Esophagus muscularis mucosa (tissue), 4 donors: ENCODE measurements at regions not wholly inside any gene's neighbourhood (a gene's known extent, or its start where the extent isn't known, plus 50 kb on each side); places are given as distances from the start of the nearest gene placed in this dataset.

ENCODE experiments used
- DNase-seq: peaks from one replicate; pipeline ENCODE4 v3.0.0-alpha.2; 2017; ENCODE audit errors: extremely low spot score
- H3K27ac ChIP-seq, 4 donors: fragments of 200-600 bp; sonication (generic); replicated peaks in 1 of 4; 1 replicate in 3 of 4; 2 replicates in 1 of 4; pipeline ENCODE4 v1.5.1; 2016 to 2019; ENCODE audit warnings: mild to moderate bottlenecking in 1 of 4
- H3K27me3 ChIP-seq, 4 donors: fragments of 200-600 bp; sonication (generic); one replicate each; pipeline versions ENCODE4 v1.5.1 to v1.6.0; 2016 to 2019
- H3K36me3 ChIP-seq, 4 donors: fragments of 200-600 bp; sonication (generic); one replicate each; pipeline ENCODE4 v1.5.1; 2016 to 2019
- H3K4me1 ChIP-seq, 4 donors: fragments of 200-600 bp; sonication (generic); one replicate each; pipeline ENCODE4 v1.5.1; 2016 to 2019
- H3K4me3 ChIP-seq, 4 donors: fragments of 200-600 bp; sonication (generic); 1 replicate in 2 of 4; 2 replicates in 2 of 4; pipeline ENCODE4 v1.5.1; 2016 to 2019; ENCODE audit warnings: mild to moderate bottlenecking in 4 of 4, moderate library complexity in 1 of 4
- H3K9me3 ChIP-seq, 4 donors: fragments of 200-600 bp; sonication (generic); 1 replicate in 3 of 4; 2 replicates in 1 of 4; pipeline ENCODE4 v1.5.1; 2016 to 2019
- EP300 ChIP-seq: sonication (generic); formaldehyde crosslinking; IDR thresholded peaks from one replicate; pipeline ENCODE4 v1.6.1; 2017; ENCODE audit warnings: antibody characterized with exemption
- POLR2A ChIP-seq: fragments of 450-650 bp; IDR thresholded peaks from one replicate; pipeline ENCODE4 v1.6.1; 2017; ENCODE audit warnings: antibody characterized with exemption, moderate library complexity, mild to moderate bottlenecking, low read depth
- POLR2AphosphoS5 ChIP-seq, 2 donors: sonication (generic); formaldehyde crosslinking; IDR thresholded peaks; one replicate each; pipeline ENCODE4 v1.6.1; 2017; ENCODE audit warnings: antibody characterized with exemption in 2 of 2
- WGBS: methylation state at CpG from one replicate; pipeline ENCODE4 v1.1.5; 2018; 5-methylcytosine and 5-hydroxymethylcytosine counted together
- intact Hi-C: fragments of 100-400 bp; cut with DNase I; formaldehyde crosslinking; loops from one replicate; pipeline ENCODE4 v1.15.1; 2023
- TF ChIP-seq, protein P1 (sequence below), 3 experiments: fragments of 200-600 bp in 2 of 3; fragments of 450-650 bp in 1 of 3; sonication (generic) in 2 of 3; IDR thresholded peaks; one replicate each; pipeline ENCODE4 v1.5.1; 2017 to 2019; ENCODE audit warnings: antibody characterized with exemption in 3 of 3, mild to moderate bottlenecking in 2 of 3, moderate library complexity in 1 of 3

DNA sequence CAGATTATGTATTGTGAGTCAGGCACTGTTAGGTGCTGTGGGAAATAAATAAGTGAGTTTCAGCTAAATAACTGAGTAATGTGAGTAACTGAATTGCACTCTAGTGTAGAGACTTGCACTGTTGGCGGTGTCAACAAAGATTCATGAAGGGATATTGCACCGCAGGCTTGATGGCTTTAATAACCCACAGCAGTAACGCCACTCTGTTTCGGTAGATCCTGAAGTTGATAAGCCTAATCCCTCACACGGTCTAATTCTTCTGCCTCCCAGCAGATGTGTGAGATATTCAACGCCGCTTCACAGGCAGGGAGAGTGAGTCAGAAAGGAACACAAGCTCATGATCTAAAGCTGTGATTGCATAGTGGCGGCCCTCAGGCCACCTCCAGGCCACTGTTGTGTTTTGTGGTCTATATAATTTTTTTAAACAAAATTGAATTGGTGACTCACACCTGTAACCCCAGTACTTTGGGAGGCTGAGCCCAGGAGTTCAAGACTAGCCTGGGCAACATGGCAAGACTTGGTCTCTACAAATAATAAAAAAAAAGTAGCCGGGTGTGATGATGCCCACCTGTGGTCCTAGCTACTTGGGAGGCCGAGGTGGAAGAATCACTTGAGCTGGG is 94.3 kb downstream of the LIPG start:
- 82% methylated on average over 10 of the region's 10 CpGs for WGBS
- peaks cover 0 to 19% (median 3%) of the 10 kb centered on the region in 4 donors for H3K4me1 ChIP-seq
- no peak for DNase-seq
- no peaks in the 10 kb centered on the region for H3K36me3 ChIP-seq
- intact Hi-C loops, result no loop called here
- no peaks in the 10 kb centered on the region for H3K27me3 ChIP-seq
- no peak overlapping the region for H3K27ac ChIP-seq
- H3K4me3 ChIP-seq, result no peak overlapping the region
- TF ChIP-seq POLR2AphosphoS5 (IDR thresholded peaks at IDR 0.05) (no peak), POLR2A (no peak), EP300 (no peak)
- TF ChIP-seq, protein P1, sequence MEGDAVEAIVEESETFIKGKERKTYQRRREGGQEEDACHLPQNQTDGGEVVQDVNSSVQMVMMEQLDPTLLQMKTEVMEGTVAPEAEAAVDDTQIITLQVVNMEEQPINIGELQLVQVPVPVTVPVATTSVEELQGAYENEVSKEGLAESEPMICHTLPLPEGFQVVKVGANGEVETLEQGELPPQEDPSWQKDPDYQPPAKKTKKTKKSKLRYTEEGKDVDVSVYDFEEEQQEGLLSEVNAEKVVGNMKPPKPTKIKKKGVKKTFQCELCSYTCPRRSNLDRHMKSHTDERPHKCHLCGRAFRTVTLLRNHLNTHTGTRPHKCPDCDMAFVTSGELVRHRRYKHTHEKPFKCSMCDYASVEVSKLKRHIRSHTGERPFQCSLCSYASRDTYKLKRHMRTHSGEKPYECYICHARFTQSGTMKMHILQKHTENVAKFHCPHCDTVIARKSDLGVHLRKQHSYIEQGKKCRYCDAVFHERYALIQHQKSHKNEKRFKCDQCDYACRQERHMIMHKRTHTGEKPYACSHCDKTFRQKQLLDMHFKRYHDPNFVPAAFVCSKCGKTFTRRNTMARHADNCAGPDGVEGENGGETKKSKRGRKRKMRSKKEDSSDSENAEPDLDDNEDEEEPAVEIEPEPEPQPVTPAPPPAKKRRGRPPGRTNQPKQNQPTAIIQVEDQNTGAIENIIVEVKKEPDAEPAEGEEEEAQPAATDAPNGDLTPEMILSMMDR (IDR thresholded peaks at IDR 0.05), result no peak
- H3K9me3 ChIP-seq, result no peaks in the 10 kb centered on the region

- H3K36me3 ChIP-seq, result no peaks in the 10 kb centered on the region
- peaks cover 0 to 19% (median 3%) of the 10 kb centered on the region in 4 donors for H3K4me1 ChIP-seq
- intact Hi-C loops, result no loop called here
- H3K27me3 ChIP-seq, result no peaks in the 10 kb centered on the region
- no peak overlapping the region for H3K4me3 ChIP-seq
- no peak for DNase-seq
- no peaks in the 10 kb centered on the region for H3K9me3 ChIP-seq
- TF ChIP-seq EP300, result no peak
- TF ChIP-seq POLR2AphosphoS5 (IDR thresholded peaks at IDR 0.05), result no peak
- no peak for TF ChIP-seq POLR2A
- TF ChIP-seq, protein P1 (IDR thresholded peaks at IDR 0.05), result no peak
- H3K27ac ChIP-seq, result no peak overlapping the region
- WGBS, result 95% methylated on average over 13 of the region's 13 CpGs
These were observed 93.6 kb downstream of the LIPG start for GRCh38 chr18:49655266-49656072.

- Histone ChIP-seq H3K36me3 (no peaks in the 10 kb centered on the region), H3K4me1 (peaks cover 0 to 14% (median 3%) of the 10 kb centered on the region in 4 donors), H3K27me3 (no peaks in the 10 kb centered on the region), H3K27ac (no peak overlapping the region), H3K9me3 (no peaks in the 10 kb centered on the region), H3K4me3 (no peak overlapping the region)
- intact Hi-C loops, result no loop called here
- WGBS, result 94% methylated on average over 2 of the region's 2 CpGs
- no peak for DNase-seq
- TF ChIP-seq POLR2AphosphoS5 (IDR thresholded peaks at IDR 0.05), result no peak
- TF ChIP-seq, protein P1 (IDR thresholded peaks at IDR 0.05), result no peak
- no peak for TF ChIP-seq POLR2A
- TF ChIP-seq EP300, result no peak
These were observed 92.5 kb downstream of the LIPG start for GRCh38 chr18:49654347-49654746.

DNA sequence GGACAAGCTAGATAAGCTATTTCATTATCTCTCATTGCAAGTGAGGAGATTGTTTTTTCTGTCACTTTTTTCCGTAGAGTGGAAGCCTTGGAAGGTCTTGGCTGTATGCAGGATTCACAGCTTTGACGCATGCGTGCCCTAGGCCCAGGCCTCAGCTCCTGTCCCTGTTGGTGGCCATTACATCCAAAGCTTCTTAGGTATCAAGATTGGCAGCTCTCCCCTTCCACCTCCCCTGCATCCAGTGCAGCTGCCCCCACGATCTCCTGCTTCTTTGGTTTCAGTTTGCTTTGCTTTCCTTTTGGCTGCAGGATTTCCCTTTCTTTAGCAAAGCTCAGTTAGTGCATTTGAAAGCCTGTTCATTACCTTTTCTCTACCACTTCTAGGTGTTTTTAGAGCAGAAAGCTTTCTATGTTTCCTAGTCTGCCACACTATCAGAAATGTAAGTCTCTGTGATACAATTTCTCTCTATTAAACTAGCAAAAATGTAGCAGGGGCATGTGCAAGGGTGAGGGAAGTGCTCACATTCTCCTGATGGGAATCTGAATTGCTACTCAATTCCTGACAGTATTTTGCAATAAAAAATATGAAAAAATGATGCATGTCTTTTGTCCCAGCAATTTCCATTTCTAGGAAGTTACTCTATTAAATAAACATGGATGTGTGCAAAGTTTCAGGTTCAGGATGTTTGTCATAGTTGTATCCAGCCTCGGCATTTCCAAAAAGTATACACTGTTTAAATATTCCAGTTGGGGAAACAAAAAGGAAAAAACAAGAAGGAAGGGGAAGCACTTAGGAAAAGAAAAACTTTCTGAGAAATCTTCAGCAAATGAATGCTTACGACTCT is 91.2 kb downstream of the LIPG start:
- 69% methylated on average over 6 of the region's 6 CpGs for WGBS
- TF ChIP-seq, protein P1 (IDR thresholded peaks at IDR 0.05), result no peak
- TF ChIP-seq POLR2AphosphoS5 (IDR thresholded peaks at IDR 0.05) (no peak), EP300 (no peak), POLR2A (no peak)
- Histone ChIP-seq H3K4me3 (peak overlapping the region in 1 of 4 donors; percentile 2), H3K36me3 (no peaks in the 10 kb centered on the region), H3K4me1 (peaks cover 0 to 15% (median 5%) of the 10 kb centered on the region in 4 donors), H3K27me3 (no peaks in the 10 kb centered on the region), H3K27ac (peak overlapping the region in 2 of 4 donors; percentile 8 to 27), H3K9me3 (no peaks in the 10 kb centered on the region)
- intact Hi-C loops, result no loop called here
- DNase-seq, result no peak
